ENCODE measurements at regions not wholly inside any gene's neighbourhood (a gene's known extent, or its start where the extent isn't known, plus 50 kb on each side); places are given as distances from the start of the nearest gene placed in this dataset.

DNA sequence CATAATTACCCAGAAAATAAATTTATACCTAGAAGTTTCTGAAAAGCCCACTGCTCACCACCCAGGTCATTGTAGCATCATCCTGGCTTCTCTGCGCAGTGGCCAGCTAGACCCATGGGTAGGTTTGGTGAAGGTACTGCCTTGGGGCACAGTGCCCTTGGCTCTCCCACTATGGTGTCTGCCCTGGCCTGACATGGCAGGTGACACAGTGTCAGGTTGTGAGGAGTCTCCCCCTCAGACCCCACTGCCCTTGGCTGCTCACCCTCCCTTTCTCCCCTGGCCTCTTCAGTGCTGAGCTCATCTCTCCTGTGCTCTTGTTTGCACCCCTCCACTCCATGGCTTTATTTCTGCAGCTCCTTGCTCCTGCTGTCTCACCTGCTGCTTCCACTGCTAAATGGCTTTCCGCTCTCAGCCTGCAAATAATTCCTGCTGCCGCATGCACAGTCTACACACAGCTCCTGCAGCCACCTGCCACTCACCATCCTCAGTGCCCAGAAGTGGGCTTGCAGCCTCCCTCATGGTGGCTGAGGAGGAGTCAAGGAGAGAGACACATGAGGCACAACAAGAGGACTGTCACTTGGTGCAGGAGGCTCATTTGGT lies 313.4 kb upstream of the MOCS1 start:
- Histone ChIP-seq H3K4me1 (no peaks in the 10 kb centered on the region), H3K4me3 (no peak overlapping the region), H3K27me3 (ENCODE audit: insufficient read depth in 3 of 3, low read length in 2 of 3) (peaks cover 0 to 2% (median 0%) of the 10 kb centered on the region in 3 donors), H3K9me3 (no peaks in the 10 kb centered on the region), H3K36me3 (ENCODE audit: insufficient read depth in 1 of 2, low read depth in 1 of 2) (no peaks in the 10 kb centered on the region), H3K27ac (no peak overlapping the region)
- TF ChIP-seq, protein P1, sequence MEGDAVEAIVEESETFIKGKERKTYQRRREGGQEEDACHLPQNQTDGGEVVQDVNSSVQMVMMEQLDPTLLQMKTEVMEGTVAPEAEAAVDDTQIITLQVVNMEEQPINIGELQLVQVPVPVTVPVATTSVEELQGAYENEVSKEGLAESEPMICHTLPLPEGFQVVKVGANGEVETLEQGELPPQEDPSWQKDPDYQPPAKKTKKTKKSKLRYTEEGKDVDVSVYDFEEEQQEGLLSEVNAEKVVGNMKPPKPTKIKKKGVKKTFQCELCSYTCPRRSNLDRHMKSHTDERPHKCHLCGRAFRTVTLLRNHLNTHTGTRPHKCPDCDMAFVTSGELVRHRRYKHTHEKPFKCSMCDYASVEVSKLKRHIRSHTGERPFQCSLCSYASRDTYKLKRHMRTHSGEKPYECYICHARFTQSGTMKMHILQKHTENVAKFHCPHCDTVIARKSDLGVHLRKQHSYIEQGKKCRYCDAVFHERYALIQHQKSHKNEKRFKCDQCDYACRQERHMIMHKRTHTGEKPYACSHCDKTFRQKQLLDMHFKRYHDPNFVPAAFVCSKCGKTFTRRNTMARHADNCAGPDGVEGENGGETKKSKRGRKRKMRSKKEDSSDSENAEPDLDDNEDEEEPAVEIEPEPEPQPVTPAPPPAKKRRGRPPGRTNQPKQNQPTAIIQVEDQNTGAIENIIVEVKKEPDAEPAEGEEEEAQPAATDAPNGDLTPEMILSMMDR (IDR thresholded peaks at IDR 0.05) = no peak
- WGBS, 3 donors = 80 to 86% (median 82%) methylated on average over 3 of the region's 3 CpGs
- ATAC-seq = no peak
- DNase-seq = no peak
- intact Hi-C loops (cut with DNase I) = no loop called here

DNA sequence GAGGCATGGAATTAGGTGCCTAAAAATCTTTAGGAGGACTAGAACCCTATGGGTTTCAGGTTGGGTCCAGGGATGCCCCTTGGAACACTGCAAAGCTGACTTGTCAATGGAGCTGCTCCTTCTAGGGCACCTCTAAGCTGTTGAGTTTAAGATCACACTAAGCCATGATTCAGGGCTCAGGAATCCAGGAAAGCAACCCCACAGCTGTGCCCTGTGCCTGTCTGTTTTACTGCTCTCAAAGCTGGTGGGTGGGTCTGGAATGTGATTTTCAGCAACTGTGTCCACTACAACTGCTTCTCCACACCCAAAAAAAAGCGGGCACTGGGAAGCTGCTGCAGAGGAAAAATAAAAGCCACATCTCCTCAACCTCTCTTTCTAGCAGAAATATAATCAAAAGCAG lies 310.4 kb upstream of the MOCS1 start:
- intact Hi-C loops (cut with DNase I) = no loop called here
- TF ChIP-seq, protein P1 (IDR thresholded peaks at IDR 0.05) = no peak
- WGBS, 3 donors = 39 to 48% (median 39%) methylated on average over 1 of the region's 1 CpG
- Histone ChIP-seq H3K36me3 (ENCODE audit: insufficient read depth in 1 of 2, low read depth in 1 of 2) (no peaks in the 10 kb centered on the region), H3K27ac (no peak overlapping the region), H3K4me1 (no peaks in the 10 kb centered on the region), H3K9me3 (no peaks in the 10 kb centered on the region), H3K27me3 (ENCODE audit: insufficient read depth in 3 of 3, low read length in 2 of 3) (peaks cover 0 to 2% (median 0%) of the 10 kb centered on the region in 3 donors), H3K4me3 (no peak overlapping the region)
- ATAC-seq (no peak), DNase-seq (no peak)

DNA sequence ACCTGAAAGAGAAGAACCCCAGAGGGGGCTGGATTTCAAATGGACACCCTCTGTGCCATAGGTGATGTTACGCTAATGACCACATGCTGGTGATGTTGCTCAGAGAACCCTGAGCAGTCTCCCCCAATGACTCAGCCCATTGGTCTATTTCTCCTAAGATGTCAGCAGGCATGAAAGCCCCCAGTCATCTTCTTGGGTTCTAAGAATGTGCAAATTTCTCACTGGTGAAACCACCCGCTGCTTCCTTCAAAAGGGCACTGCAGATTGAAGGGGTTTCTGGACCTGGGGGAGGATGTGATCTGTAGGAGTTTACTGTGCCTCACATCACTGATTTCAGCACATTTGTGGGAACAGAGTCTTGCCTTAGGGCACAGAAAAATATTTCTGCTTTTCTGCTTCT lies 298.4 kb upstream of the MOCS1 start:
- H3K27ac ChIP-seq = no peak overlapping the region
- TF ChIP-seq, protein P1 (IDR thresholded peaks at IDR 0.05) = no peak
- H3K27me3 ChIP-seq (ENCODE audit: insufficient read depth in 3 of 3, low read length in 2 of 3) = peaks cover 0 to 3% (median 0%) of the 10 kb centered on the region in 3 donors
- WGBS, 3 donors = 86 to 91% (median 89%) methylated on average over 2 of the region's 2 CpGs
- ATAC-seq = no peak
- no peaks in the 10 kb centered on the region for H3K9me3 ChIP-seq
- DNase-seq = no peak
- no peak overlapping the region for H3K4me3 ChIP-seq
- no peaks in the 10 kb centered on the region for H3K36me3 ChIP-seq (ENCODE audit: insufficient read depth in 1 of 2, low read depth in 1 of 2)
- intact Hi-C loops (cut with DNase I) = no loop called here
- no peaks in the 10 kb centered on the region for H3K4me1 ChIP-seq

DNA sequence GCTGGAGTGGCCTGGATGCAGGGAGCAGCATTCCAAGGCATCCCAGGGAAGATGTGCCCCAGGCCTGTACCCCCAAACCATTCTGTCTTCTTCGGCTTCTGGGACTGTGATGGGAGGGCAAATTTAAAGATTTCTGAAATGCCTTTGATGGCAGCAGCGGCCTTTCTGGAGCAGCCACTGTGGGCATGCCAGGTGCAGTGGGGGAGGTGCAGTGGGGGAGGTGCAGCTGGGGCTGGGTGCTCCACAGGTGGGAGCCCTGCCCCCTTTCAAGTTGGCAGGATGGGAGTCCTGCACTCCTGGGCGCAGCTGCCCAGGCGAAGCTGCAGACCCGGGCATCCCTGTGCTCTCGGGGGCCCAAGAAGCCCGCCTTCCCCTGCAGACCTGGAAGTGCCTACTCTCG lies 293.5 kb upstream of the MOCS1 start:
- Histone ChIP-seq H3K4me3 (no peak overlapping the region), H3K36me3 (ENCODE audit: insufficient read depth in 1 of 2, low read depth in 1 of 2) (no peaks in the 10 kb centered on the region), H3K4me1 (no peaks in the 10 kb centered on the region), H3K27me3 (ENCODE audit: insufficient read depth in 3 of 3, low read length in 2 of 3) (no peaks in the 10 kb centered on the region), H3K27ac (no peak overlapping the region), H3K9me3 (no peaks in the 10 kb centered on the region)
- TF ChIP-seq, protein P1 (IDR thresholded peaks at IDR 0.05) = no peak
- ATAC-seq (no peak), DNase-seq (no peak)
- intact Hi-C loops (cut with DNase I) = no loop called here
- WGBS, 3 donors = 62 to 75% (median 67%) methylated on average over 8 of the region's 8 CpGs

DNA sequence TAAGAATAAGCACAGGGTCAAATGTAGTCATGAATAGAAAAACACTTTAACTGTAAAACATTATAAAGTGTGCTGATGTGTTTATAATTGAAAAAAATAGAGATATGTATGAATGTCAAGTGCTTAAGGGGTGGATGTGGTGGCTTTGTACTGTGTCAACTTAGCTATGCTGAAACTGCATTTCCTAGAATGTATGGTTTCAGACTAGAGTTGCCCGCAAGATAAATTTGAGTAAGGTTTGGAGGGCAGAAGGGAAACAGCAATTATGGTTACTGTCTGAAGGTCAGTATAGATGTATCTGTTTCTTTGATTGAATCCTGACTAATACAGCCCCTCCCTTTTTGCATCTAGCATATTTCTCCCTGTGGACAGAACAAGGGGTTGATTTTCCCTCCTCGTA lies 288.1 kb upstream of the MOCS1 start:
- ATAC-seq (no peak), DNase-seq (no peak)
- Histone ChIP-seq H3K9me3 (no peaks in the 10 kb centered on the region), H3K27ac (no peak overlapping the region), H3K4me1 (no peaks in the 10 kb centered on the region), H3K4me3 (no peak overlapping the region), H3K36me3 (ENCODE audit: insufficient read depth in 1 of 2, low read depth in 1 of 2) (no peaks in the 10 kb centered on the region), H3K27me3 (ENCODE audit: insufficient read depth in 3 of 3, low read length in 2 of 3) (no peaks in the 10 kb centered on the region)
- intact Hi-C loops (cut with DNase I) = no loop called here
- TF ChIP-seq, protein P1 (IDR thresholded peaks at IDR 0.05) = no peak
- 84 to 87% (median 85%) methylated on average over 2 of the region's 2 CpGs for WGBS, 3 donors

All from psoas muscle (tissue), 7 donors.